ENCODE measurements at regions not wholly inside any gene's neighbourhood (a gene's known extent, or its start where the extent isn't known, plus 50 kb on each side); places are given as distances from the start of the nearest gene placed in this dataset.

GRCh38 chr17:13362341-13363122 is 239.2 kb downstream of the HS3ST3A1 start:
- H3K27me3 Mint-ChIP-seq (ENCODE audit: insufficient read depth, low read depth, poor library complexity): peaks cover 9% of the 10 kb centered on the region
- no peak for DNase-seq (ENCODE audit: low spot score)
- peak; percentile 83 for ATAC-seq
- no peak overlapping the region for H3K4me3 Mint-ChIP-seq
- no peaks in the 10 kb centered on the region for H3K9me3 Mint-ChIP-seq
- no peak overlapping the region for H3K27ac ChIP-seq (ENCODE audit: low read depth)
- no peaks in the 10 kb centered on the region for H4K20me1 ChIP-seq (replicated peaks; ENCODE audit: insufficient read depth)
- no peaks in the 10 kb centered on the region for H3K79me2 ChIP-seq (replicated peaks; ENCODE audit: insufficient read depth)
- peaks cover 3% of the 10 kb centered on the region; the same call in 1 of the 2 replicates for H3K9me2 ChIP-seq (ENCODE audit: insufficient read depth)
- no peaks in the 10 kb centered on the region for H3F3A ChIP-seq (replicated peaks; ENCODE audit: low read depth)
- no peaks in the 10 kb centered on the region for H3K36me3 ChIP-seq (ENCODE audit: insufficient read depth)
- TF ChIP-seq CREB1 (CRISPR knock-in tag; IDR thresholded peaks at IDR 0.05; ENCODE audit: low read depth) (no peak), JUNB (IDR thresholded peaks at IDR 0.05; ENCODE audit: unreplicated experiment) (no peak), ZNF462 (CRISPR knock-in tag; IDR thresholded peaks at IDR 0.05) (no peak), POLR2AphosphoS5 (IDR thresholded peaks at IDR 0.05; ENCODE audit: low read depth) (no peak)
- no peaks in the 10 kb centered on the region for H3K36me3 Mint-ChIP-seq (ENCODE audit: low read depth)
- H3K4me2 ChIP-seq: no peak overlapping the region
- H3K27me3 ChIP-seq (ENCODE audit: insufficient read depth): peaks cover 48% of the 10 kb centered on the region
- no peak overlapping the region for H3K4me3 ChIP-seq
- H3K27ac Mint-ChIP-seq: no peak overlapping the region
- H3K4me1 ChIP-seq (ENCODE audit: insufficient read depth): no peaks in the 10 kb centered on the region
- no peaks in the 10 kb centered on the region for H3K4me1 Mint-ChIP-seq
- H2AFZ ChIP-seq: no peak overlapping the region

GRCh38 chr17:13359774-13360173 is 242.0 kb downstream of the HS3ST3A1 start:
- no peak overlapping the region for H3K27ac Mint-ChIP-seq
- ATAC-seq: no peak
- H3F3A ChIP-seq (replicated peaks; ENCODE audit: low read depth): no peaks in the 10 kb centered on the region
- H2AFZ ChIP-seq: no peak overlapping the region
- no peaks in the 10 kb centered on the region for H3K9me2 ChIP-seq (ENCODE audit: insufficient read depth)
- H3K27me3 ChIP-seq (ENCODE audit: insufficient read depth): peaks cover 41% of the 10 kb centered on the region
- H3K4me1 ChIP-seq (ENCODE audit: insufficient read depth): no peaks in the 10 kb centered on the region
- peaks cover 2% of the 10 kb centered on the region; the same call in 1 of the 3 replicates for H3K9me3 Mint-ChIP-seq
- H3K36me3 Mint-ChIP-seq (ENCODE audit: low read depth): no peaks in the 10 kb centered on the region
- no peak overlapping the region for H3K4me2 ChIP-seq
- H3K27me3 Mint-ChIP-seq (ENCODE audit: insufficient read depth, low read depth, poor library complexity): peaks cover 9% of the 10 kb centered on the region
- H3K36me3 ChIP-seq (ENCODE audit: insufficient read depth): no peaks in the 10 kb centered on the region
- H3K79me2 ChIP-seq (replicated peaks; ENCODE audit: insufficient read depth): no peaks in the 10 kb centered on the region
- H4K20me1 ChIP-seq (replicated peaks; ENCODE audit: insufficient read depth): no peaks in the 10 kb centered on the region
- no peaks in the 10 kb centered on the region for H3K4me1 Mint-ChIP-seq
- no peak overlapping the region for H3K4me3 ChIP-seq
- H3K4me3 Mint-ChIP-seq: no peak overlapping the region
- no peak overlapping the region for H3K27ac ChIP-seq (ENCODE audit: low read depth)
- DNase-seq (ENCODE audit: low spot score): no peak
- no peak for TF ChIP-seq ZNF462 (CRISPR knock-in tag; IDR thresholded peaks at IDR 0.05)
- TF ChIP-seq CREB1 (CRISPR knock-in tag; IDR thresholded peaks at IDR 0.05; ENCODE audit: low read depth): no peak
- TF ChIP-seq POLR2AphosphoS5 (IDR thresholded peaks at IDR 0.05; ENCODE audit: low read depth): no peak
- TF ChIP-seq EZH2phosphoT487 (IDR thresholded peaks at IDR 0.05; ENCODE audit: unreplicated experiment): no peak
